ENCODE measurements at regions not wholly inside any gene's neighbourhood (a gene's known extent, or its start where the extent isn't known, plus 50 kb on each side); places are given as distances from the start of the nearest gene placed in this dataset.

GRCh38 chr5:155996123-155996522, 330.8 kb upstream of the SGCD start:
- DNase-seq = no peak
- Histone ChIP-seq H3K4me3 (ENCODE audit: low read depth in 1 of 2, low read length in 2 of 2) (no peak overlapping the region), H3K9me3 (ENCODE audit: insufficient read depth, low read length, severe bottlenecking) (no peaks in the 10 kb centered on the region), H3K36me3 (ENCODE audit: insufficient read depth, low read length) (no peaks in the 10 kb centered on the region), H3K27ac (ENCODE audit: low read length) (no peak overlapping the region), H3K79me2 (ENCODE audit: insufficient read depth, low read length) (no peaks in the 10 kb centered on the region), H3K9ac (ENCODE audit: low read depth, low read length) (no peak overlapping the region), H3K27me3 (ENCODE audit: insufficient read depth, low read length, poor library complexity) (no peaks in the 10 kb centered on the region), H3K4me2 (ENCODE audit: insufficient read depth, low read length) (no peak overlapping the region), H4K20me1 (ENCODE audit: insufficient read depth, low read length) (no peaks in the 10 kb centered on the region), H3K4me1 (ENCODE audit: insufficient read depth, low read length) (no peaks in the 10 kb centered on the region), H2AFZ (ENCODE audit: low read depth, low read length) (no peak overlapping the region)
- ATAC-seq (ENCODE audit: insufficient read depth, low read depth) = no peak
- TF ChIP-seq EZH2 (IDR thresholded peaks at IDR 0.05; ENCODE audit: borderline replicate concordance, low read depth, low read length, severe bottlenecking) (no peak), CTCF (IDR thresholded peaks at IDR 0.05; ENCODE audit: borderline replicate concordance, extremely low read depth, low read length, poor library complexity, severe bottlenecking) (no peak)

DNA sequence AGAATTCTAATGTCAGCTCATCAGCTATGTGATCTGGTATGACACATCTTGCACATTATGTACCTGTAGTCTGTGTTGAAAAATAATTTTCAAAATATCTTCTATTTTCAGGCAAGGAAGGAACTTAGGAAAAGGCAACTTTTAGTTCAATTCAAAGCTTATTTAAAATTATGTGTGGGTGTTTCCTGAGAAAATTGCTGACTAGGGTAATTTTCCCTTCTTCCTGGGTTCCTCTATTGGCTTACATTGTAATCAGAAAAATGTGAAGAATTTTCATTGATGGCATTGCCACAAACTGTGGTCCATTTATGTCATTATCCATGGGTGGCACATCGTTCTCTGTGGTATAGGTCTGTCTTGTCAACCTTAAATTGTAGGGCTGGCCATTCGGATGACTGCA, 328.7 kb upstream of the SGCD start:
- TF ChIP-seq EZH2 (IDR thresholded peaks at IDR 0.05; ENCODE audit: borderline replicate concordance, low read depth, low read length, severe bottlenecking) (no peak), CTCF (IDR thresholded peaks at IDR 0.05; ENCODE audit: borderline replicate concordance, extremely low read depth, low read length, poor library complexity, severe bottlenecking) (no peak)
- ATAC-seq (ENCODE audit: insufficient read depth, low read depth) (no peak), DNase-seq (no peak)
- no peak overlapping the region for H2AFZ ChIP-seq (ENCODE audit: low read depth, low read length)
- H3K9me3 ChIP-seq (ENCODE audit: insufficient read depth, low read length, severe bottlenecking) = no peaks in the 10 kb centered on the region
- H4K20me1 ChIP-seq (ENCODE audit: insufficient read depth, low read length) = no peaks in the 10 kb centered on the region
- H3K36me3 ChIP-seq (ENCODE audit: insufficient read depth, low read length) = no peaks in the 10 kb centered on the region
- no peaks in the 10 kb centered on the region for H3K27me3 ChIP-seq (ENCODE audit: insufficient read depth, low read length, poor library complexity)
- no peaks in the 10 kb centered on the region for H3K79me2 ChIP-seq (ENCODE audit: insufficient read depth, low read length)
- H3K4me2 ChIP-seq (ENCODE audit: insufficient read depth, low read length) = no peak overlapping the region
- no peak overlapping the region for H3K9ac ChIP-seq (ENCODE audit: low read depth, low read length)
- H3K27ac ChIP-seq (ENCODE audit: low read length) = no peak overlapping the region
- H3K4me1 ChIP-seq (ENCODE audit: insufficient read depth, low read length) = no peaks in the 10 kb centered on the region
- no peak overlapping the region for H3K4me3 ChIP-seq (ENCODE audit: low read depth in 1 of 2, low read length in 2 of 2)

GRCh38 chr5:156000115-156000514, 326.8 kb upstream of the SGCD start:
- Histone ChIP-seq H3K36me3 (ENCODE audit: insufficient read depth, low read length) (no peaks in the 10 kb centered on the region), H3K4me3 (ENCODE audit: low read depth in 1 of 2, low read length in 2 of 2) (no peak overlapping the region), H3K27me3 (ENCODE audit: insufficient read depth, low read length, poor library complexity) (peaks cover 2% of the 10 kb centered on the region)

More at GRCh38 chr5:156000115-156000514, 326.8 kb upstream of the SGCD start:
- H2AFZ ChIP-seq (ENCODE audit: low read depth, low read length) = no peak overlapping the region
- ATAC-seq (ENCODE audit: insufficient read depth, low read depth) = no peak
- no peaks in the 10 kb centered on the region for H3K9me3 ChIP-seq (ENCODE audit: insufficient read depth, low read length, severe bottlenecking)
- no peaks in the 10 kb centered on the region for H3K79me2 ChIP-seq (ENCODE audit: insufficient read depth, low read length)
- H4K20me1 ChIP-seq (ENCODE audit: insufficient read depth, low read length) = no peaks in the 10 kb centered on the region
- no peak overlapping the region for H3K4me2 ChIP-seq (ENCODE audit: insufficient read depth, low read length)
- no peak overlapping the region for H3K9ac ChIP-seq (ENCODE audit: low read depth, low read length)
- DNase-seq = no peak
- no peak overlapping the region for H3K27ac ChIP-seq (ENCODE audit: low read length)
- H3K4me1 ChIP-seq (ENCODE audit: insufficient read depth, low read length) = no peaks in the 10 kb centered on the region
- no peak for TF ChIP-seq CTCF (IDR thresholded peaks at IDR 0.05; ENCODE audit: borderline replicate concordance, extremely low read depth, low read length, poor library complexity, severe bottlenecking)
- TF ChIP-seq EZH2 (IDR thresholded peaks at IDR 0.05; ENCODE audit: borderline replicate concordance, low read depth, low read length, severe bottlenecking) = no peak

All from DND-41 (cell line).